ENCODE measurements at regions not wholly inside any gene's neighbourhood (a gene's known extent, or its start where the extent isn't known, plus 50 kb on each side); places are given as distances from the start of the nearest gene placed in this dataset.

- CTCF ChIA-PET = no interaction called here
- Mint-ChIP-seq H3K27ac (no peak overlapping the region), H3K4me3 (no peak overlapping the region), H3K27me3 (no peaks in the 10 kb centered on the region), H3K4me1 (no peaks in the 10 kb centered on the region), H3K36me3 (ENCODE audit: low read depth) (no peaks in the 10 kb centered on the region), H3K9me3 (peaks cover 3% of the 10 kb centered on the region)
- POLR2A ChIA-PET = no interaction called here
- DNase-seq = no peak
Measured at GRCh38 chr1:177755851-177756560, 213.9 kb downstream of the SEC16B start.

- Mint-ChIP-seq H3K9me3 (peaks cover 3% of the 10 kb centered on the region), H3K27me3 (no peaks in the 10 kb centered on the region), H3K36me3 (ENCODE audit: low read depth) (no peaks in the 10 kb centered on the region), H3K4me3 (no peak overlapping the region), H3K27ac (no peak overlapping the region), H3K4me1 (no peaks in the 10 kb centered on the region)
- DNase-seq = no peak
- ChIA-PET POLR2A (no interaction called here), CTCF (no interaction called here)
Measured at GRCh38 chr1:177754603-177755002, 215.3 kb downstream of the SEC16B start.

DNA sequence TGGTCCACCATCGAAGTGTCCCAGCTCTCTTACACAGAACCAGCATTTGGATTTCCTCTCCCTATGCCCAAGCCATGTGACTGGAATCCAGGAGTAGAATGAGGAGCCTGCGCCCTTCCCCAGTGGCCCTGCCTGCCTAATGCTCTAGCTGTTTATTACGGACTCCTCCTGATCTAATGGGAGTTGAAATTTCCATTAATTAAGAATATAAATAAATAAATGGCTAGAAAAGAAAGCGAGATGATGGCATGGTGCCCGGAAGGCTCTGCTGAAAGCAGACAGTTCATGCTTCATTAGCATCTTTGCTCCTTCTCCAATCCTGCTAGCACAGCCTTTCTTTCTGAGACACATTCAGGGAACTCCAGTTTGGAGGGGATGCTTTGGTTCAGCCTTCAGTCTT is 216.2 kb downstream of the SEC16B start:
- H3K4me3 Mint-ChIP-seq = no peak overlapping the region
- peaks cover 1% of the 10 kb centered on the region for H3K9me3 Mint-ChIP-seq
- ChIA-PET POLR2A (no interaction called here), CTCF (no interaction called here)
- H3K4me1 Mint-ChIP-seq = no peaks in the 10 kb centered on the region
- no peak for DNase-seq
- no peaks in the 10 kb centered on the region for H3K27me3 Mint-ChIP-seq
- no peak overlapping the region for H3K27ac Mint-ChIP-seq
- no peaks in the 10 kb centered on the region for H3K36me3 Mint-ChIP-seq (ENCODE audit: low read depth)

DNA sequence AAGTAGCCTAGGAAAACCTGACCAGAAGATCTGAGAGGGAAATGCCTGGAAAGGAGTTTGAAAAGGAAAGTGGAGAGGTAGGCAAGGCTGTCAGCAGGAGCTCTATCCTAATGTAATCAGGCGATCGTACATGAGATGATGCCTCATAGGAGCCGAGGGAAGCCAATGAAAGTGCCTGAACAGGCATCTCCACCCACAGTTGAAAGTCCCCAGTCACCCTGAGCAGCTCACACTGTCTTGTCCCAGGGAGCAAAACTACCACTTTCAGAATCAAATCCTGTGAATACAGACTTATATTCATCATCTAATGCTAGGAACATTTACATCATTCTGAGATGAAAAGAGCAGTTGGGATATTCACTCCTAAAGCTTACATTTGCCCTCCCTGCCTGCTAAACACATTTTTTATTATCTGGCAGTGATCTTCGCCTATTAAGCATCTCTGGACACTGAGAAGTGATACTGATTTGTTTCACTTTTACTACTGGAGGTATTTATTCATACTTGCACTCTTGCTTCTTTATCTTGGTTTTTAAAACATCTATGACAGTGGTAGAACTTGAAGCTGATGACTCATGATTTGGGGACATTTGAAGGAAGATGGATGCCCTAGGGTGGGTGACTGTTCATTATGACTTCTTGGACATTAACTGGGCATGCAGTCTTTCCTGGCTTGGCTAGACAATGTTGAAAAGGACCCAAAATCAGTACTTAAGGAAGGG is 221.6 kb downstream of the SEC16B start:
- POLR2A ChIA-PET = no interaction called here
- H3K4me3 Mint-ChIP-seq = no peak overlapping the region
- H3K27ac Mint-ChIP-seq = no peak overlapping the region
- no peaks in the 10 kb centered on the region for H3K4me1 Mint-ChIP-seq
- CTCF ChIA-PET = no interaction called here
- peaks cover 9% of the 10 kb centered on the region for H3K9me3 Mint-ChIP-seq
- no peaks in the 10 kb centered on the region for H3K27me3 Mint-ChIP-seq
- DNase-seq = no peak
- no peaks in the 10 kb centered on the region for H3K36me3 Mint-ChIP-seq (ENCODE audit: low read depth)

GRCh38 chr1:177746155-177746554 is 223.7 kb downstream of the SEC16B start:
- Mint-ChIP-seq H3K27ac (no peak overlapping the region), H3K27me3 (no peaks in the 10 kb centered on the region), H3K4me3 (no peak overlapping the region), H3K9me3 (peaks cover 9% of the 10 kb centered on the region), H3K36me3 (ENCODE audit: low read depth) (no peaks in the 10 kb centered on the region), H3K4me1 (no peaks in the 10 kb centered on the region)
- ChIA-PET POLR2A (no interaction called here), CTCF (no interaction called here)
- no peak for DNase-seq

DNA sequence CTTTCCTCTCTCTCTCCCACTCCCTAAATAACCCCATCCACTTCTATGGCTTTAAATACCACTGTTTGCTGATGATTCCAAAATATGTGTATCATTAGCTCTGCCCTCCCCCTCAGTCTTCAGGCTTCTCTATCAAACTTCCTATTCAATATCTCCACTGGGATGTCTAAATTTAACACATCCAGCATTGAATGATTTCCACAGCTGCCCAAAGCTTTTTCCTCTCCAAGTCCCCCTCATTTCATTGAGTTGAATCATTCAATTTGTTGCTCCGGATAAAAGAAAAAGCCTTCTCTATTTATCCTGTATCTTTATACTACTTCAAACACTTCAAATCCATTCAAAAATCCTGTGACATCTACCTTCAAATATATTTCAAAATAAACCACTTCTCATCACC is 225.0 kb downstream of the SEC16B start:
- H3K9me3 Mint-ChIP-seq = peaks cover 9% of the 10 kb centered on the region
- no peaks in the 10 kb centered on the region for H3K27me3 Mint-ChIP-seq
- no peak for DNase-seq
- H3K36me3 Mint-ChIP-seq (ENCODE audit: low read depth) = no peaks in the 10 kb centered on the region
- ChIA-PET CTCF (no interaction called here), POLR2A (no interaction called here)
- H3K4me3 Mint-ChIP-seq = no peak overlapping the region
- H3K27ac Mint-ChIP-seq = no peak overlapping the region
- H3K4me1 Mint-ChIP-seq = no peaks in the 10 kb centered on the region

- Mint-ChIP-seq H3K4me1 (no peaks in the 10 kb centered on the region), H3K9me3 (no peaks in the 10 kb centered on the region), H3K4me3 (no peak overlapping the region), H3K27me3 (no peaks in the 10 kb centered on the region), H3K36me3 (ENCODE audit: low read depth) (no peaks in the 10 kb centered on the region), H3K27ac (no peak overlapping the region)
- POLR2A ChIA-PET = no interaction called here
- CTCF ChIA-PET = no interaction called here
- no peak for DNase-seq
Measured at GRCh38 chr1:177741476-177741875, 228.4 kb downstream of the SEC16B start.

DNA sequence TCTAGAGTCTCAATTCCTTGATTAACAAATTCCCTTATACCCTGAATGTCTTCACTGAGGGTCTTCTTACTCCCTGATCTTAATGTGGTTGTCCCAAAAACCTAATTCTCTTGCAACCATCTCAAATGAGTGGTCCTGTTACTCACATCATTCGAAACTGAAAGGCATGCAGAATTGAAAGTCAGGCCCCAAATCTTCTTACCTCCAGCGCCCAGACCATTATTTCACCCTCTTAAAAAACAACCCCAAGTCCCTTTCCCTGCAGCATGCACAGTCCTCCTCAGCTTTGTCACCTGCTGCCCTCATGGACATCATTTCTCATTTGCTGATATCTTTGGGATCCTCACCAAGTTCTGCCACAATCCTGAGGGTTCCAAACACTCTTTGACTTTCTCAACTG is 230.1 kb downstream of the SEC16B start:
- no peaks in the 10 kb centered on the region for H3K36me3 Mint-ChIP-seq (ENCODE audit: low read depth)
- ChIA-PET CTCF (no interaction called here), POLR2A (no interaction called here)
- H3K27ac Mint-ChIP-seq = no peak overlapping the region
- no peaks in the 10 kb centered on the region for H3K4me1 Mint-ChIP-seq
- no peak overlapping the region for H3K4me3 Mint-ChIP-seq
- H3K9me3 Mint-ChIP-seq = no peaks in the 10 kb centered on the region
- no peaks in the 10 kb centered on the region for H3K27me3 Mint-ChIP-seq
- no peak for DNase-seq

DNA sequence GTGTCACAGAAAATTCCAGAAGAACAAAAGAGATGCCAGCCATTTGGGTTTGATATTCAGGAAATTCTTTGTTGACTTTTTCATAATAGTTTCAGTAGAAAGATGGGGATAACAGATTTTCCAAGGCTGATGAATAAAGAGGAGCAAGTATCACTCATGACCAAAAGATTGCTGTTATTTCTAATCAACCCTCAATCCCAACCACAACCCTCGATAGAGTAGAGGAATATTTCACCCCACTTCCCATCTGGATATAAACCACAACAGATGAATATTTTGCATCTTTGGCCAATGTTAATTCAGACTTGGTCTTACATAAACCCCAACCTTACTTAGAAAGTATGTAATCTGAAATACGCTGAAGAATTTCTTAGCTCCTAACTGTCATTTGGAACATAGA is 232.4 kb downstream of the SEC16B start:
- DNase-seq = no peak
- no peak overlapping the region for H3K27ac Mint-ChIP-seq
- POLR2A ChIA-PET = no interaction called here
- CTCF ChIA-PET = no interaction called here
- no peaks in the 10 kb centered on the region for H3K9me3 Mint-ChIP-seq
- H3K27me3 Mint-ChIP-seq = no peaks in the 10 kb centered on the region
- H3K4me1 Mint-ChIP-seq = no peaks in the 10 kb centered on the region
- no peaks in the 10 kb centered on the region for H3K36me3 Mint-ChIP-seq (ENCODE audit: low read depth)
- no peak overlapping the region for H3K4me3 Mint-ChIP-seq

DNA sequence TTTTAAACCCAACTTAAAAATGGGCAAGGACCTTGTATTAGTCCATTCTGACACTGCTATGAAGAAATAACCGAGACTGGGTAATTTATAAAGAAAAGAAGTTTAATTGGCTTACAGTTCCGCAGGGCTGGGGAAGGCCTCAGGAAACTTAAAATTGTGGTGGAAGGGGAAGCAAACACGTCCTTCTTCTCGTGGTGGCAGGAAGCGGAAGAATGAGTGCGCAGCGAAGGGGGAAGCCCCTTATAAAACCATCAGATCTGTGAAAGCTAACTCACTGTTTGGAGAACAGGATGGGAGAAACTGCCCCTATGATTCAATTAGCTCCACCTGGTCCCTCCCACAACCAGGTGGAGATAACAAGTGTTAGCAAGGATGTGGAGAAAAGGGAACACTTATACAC is 237.7 kb downstream of the SEC16B start:
- no peaks in the 10 kb centered on the region for H3K4me1 Mint-ChIP-seq
- no peak for DNase-seq
- H3K27ac Mint-ChIP-seq = no peak overlapping the region
- no peaks in the 10 kb centered on the region for H3K36me3 Mint-ChIP-seq (ENCODE audit: low read depth)
- no peaks in the 10 kb centered on the region for H3K27me3 Mint-ChIP-seq
- ChIA-PET POLR2A (no interaction called here), CTCF (no interaction called here)
- no peak overlapping the region for H3K4me3 Mint-ChIP-seq
- no peaks in the 10 kb centered on the region for H3K9me3 Mint-ChIP-seq

DNA sequence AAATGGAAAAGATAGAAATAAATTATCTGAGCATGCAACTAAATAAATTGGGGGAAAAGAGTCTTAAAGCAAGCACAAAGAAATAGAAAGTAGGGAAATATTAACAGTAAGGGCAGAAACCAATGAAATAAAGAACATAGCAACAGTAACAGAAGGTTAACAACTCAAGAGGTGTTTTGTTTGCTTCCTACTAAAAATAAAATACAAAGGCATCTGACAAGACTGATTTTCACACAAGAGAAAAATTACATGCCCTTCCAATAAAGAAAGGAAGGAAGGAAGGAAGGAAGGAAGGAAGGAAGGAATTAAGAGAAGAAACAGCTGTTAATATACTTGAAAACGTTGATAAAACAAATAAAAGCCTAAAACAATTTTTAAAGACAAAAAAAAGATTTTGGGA is 240.2 kb downstream of the SEC16B start:
- Mint-ChIP-seq H3K4me3 (no peak overlapping the region), H3K27ac (no peak overlapping the region), H3K4me1 (no peaks in the 10 kb centered on the region), H3K36me3 (ENCODE audit: low read depth) (no peaks in the 10 kb centered on the region), H3K9me3 (peaks cover 8% of the 10 kb centered on the region), H3K27me3 (no peaks in the 10 kb centered on the region)
- ChIA-PET POLR2A (no interaction called here), CTCF (no interaction called here)
- DNase-seq = no peak

- ChIA-PET POLR2A (no interaction called here), CTCF (no interaction called here)
- Mint-ChIP-seq H3K36me3 (ENCODE audit: low read depth) (no peaks in the 10 kb centered on the region), H3K4me3 (no peak overlapping the region), H3K27ac (no peak overlapping the region), H3K27me3 (no peaks in the 10 kb centered on the region), H3K4me1 (no peaks in the 10 kb centered on the region), H3K9me3 (peaks cover 20% of the 10 kb centered on the region)
- no peak for DNase-seq
Measured at GRCh38 chr1:177723533-177723932, 246.3 kb downstream of the SEC16B start.

DNA sequence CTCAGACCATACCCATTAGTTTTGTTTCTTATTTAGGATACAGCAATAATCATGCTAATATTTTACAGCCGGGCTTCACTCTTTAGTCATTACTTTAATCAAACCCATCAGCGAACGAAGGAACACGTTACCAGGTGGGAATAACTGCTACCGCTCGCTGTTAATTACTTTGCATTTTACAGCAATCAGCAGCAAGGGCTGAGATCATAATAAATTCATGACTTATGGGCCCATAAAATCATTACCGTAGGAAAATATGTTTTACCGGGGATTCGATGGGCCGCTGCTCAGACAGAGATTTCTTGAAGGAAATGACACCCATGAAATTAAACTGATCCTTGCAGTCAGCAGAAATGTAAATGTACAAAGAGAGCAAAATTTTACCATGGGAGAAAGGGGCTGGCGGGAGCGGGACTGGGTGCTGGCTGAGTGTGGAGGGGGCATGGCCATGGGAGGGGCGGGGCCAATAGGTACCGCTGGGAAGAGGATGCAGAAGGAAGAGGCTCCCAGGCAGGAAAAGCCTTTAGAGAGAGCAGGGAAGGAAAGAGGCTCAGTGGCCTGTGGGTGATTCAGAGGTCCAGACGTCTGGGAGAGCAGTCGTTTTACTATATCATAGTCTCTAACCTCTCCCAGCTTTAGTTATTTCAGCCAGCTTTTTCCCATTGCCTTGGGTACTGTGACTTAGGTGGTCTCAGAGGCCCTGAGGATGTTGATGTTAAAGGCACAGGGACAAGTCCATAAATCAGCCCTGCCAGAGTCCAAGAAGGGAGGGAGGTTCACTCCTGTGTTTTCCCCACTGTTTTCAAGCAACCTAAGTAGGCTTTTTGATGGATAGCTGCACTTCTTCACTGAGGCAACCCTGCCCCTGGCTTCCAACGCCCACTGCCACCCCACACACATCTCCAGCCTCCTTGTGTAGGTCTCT is 258.9 kb downstream of the SEC16B start:
- H3K27me3 Mint-ChIP-seq = no peaks in the 10 kb centered on the region
- no peaks in the 10 kb centered on the region for H3K36me3 Mint-ChIP-seq (ENCODE audit: low read depth)
- peaks cover 2% of the 10 kb centered on the region for H3K9me3 Mint-ChIP-seq
- DNase-seq = no peak
- H3K4me3 Mint-ChIP-seq = no peak overlapping the region
- H3K27ac Mint-ChIP-seq = no peak overlapping the region
- H3K4me1 Mint-ChIP-seq = no peaks in the 10 kb centered on the region
- POLR2A ChIA-PET = no interaction called here
- CTCF ChIA-PET = no interaction called here

DNA sequence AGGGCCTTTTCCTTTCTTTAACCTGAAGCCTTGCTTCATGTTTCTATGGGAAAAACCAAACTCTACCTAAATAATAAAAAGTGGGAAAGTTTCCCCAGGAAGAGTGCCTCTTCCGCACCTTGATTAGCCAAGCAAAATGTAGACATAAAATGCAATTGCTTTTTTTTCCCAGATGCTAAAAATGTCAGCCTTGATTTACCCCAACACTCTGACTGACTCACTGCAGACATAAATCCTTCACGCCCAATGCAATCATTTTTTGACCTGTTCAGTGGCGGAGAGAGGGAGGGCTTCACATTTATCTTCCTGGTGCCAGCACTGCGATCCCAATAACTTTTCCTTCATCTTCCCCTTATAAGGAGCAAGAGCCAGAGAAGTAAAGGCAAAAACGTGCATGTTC is 261.5 kb downstream of the SEC16B start:
- no peaks in the 10 kb centered on the region for H3K36me3 Mint-ChIP-seq (ENCODE audit: low read depth)
- DNase-seq = no peak
- H3K9me3 Mint-ChIP-seq = peaks cover 2% of the 10 kb centered on the region
- H3K4me3 Mint-ChIP-seq = no peak overlapping the region
- no peaks in the 10 kb centered on the region for H3K27me3 Mint-ChIP-seq
- no peak overlapping the region for H3K27ac Mint-ChIP-seq
- ChIA-PET CTCF (no interaction called here), POLR2A (no interaction called here)
- H3K4me1 Mint-ChIP-seq = no peaks in the 10 kb centered on the region
